Suppressor macrophage (primary cell): ENCODE measurements at regions not wholly inside any gene's neighbourhood (a gene's known extent, or its start where the extent isn't known, plus 50 kb on each side); places are given as distances from the start of the nearest gene placed in this dataset.

Experiments
- DNase-seq, 4 experiments: peaks; one replicate each; pipeline ENCODE4 v3.0.0-alpha.2; 2020 to 2022

- DNase-seq, result no peak
These were observed 400.5 kb downstream of the RAPGEF2 start for GRCh38 chr4:159503236-159504008.

- DNase-seq, result no peak
These were observed 401.8 kb downstream of the RAPGEF2 start for GRCh38 chr4:159504684-159505083.

- no peak for DNase-seq
These were observed 402.5 kb downstream of the RAPGEF2 start for GRCh38 chr4:159505266-159505975.

GRCh38 chr4:159506801-159507517 lies 404.1 kb downstream of the RAPGEF2 start:
- no peak for DNase-seq

- no peak for DNase-seq
These were observed 406.1 kb downstream of the RAPGEF2 start for GRCh38 chr4:159508917-159509500.

- DNase-seq, result no peak
These were observed 409.5 kb downstream of the RAPGEF2 start for GRCh38 chr4:159512348-159512747.

- no peak for DNase-seq
These were observed 412.6 kb downstream of the RAPGEF2 start for GRCh38 chr4:159515314-159516025.

- DNase-seq, result no peak
These were observed 413.8 kb downstream of the RAPGEF2 start for GRCh38 chr4:159516556-159517140.

GRCh38 chr4:159520074-159520473 lies 417.2 kb downstream of the RAPGEF2 start:
- DNase-seq, result no peak

- no peak for DNase-seq
These were observed 423.3 kb downstream of the RAPGEF2 start for GRCh38 chr4:159526172-159526571.

GRCh38 chr4:159534655-159535054 lies 431.8 kb downstream of the RAPGEF2 start:
- DNase-seq, result no peak

GRCh38 chr4:159538556-159538955 lies 435.7 kb downstream of the RAPGEF2 start:
- no peak for DNase-seq

GRCh38 chr4:159540038-159540437 lies 437.2 kb downstream of the RAPGEF2 start:
- no peak for DNase-seq

GRCh38 chr4:159540501-159540900 lies 437.6 kb downstream of the RAPGEF2 start:
- no peak for DNase-seq

GRCh38 chr4:159541143-159541542 lies 438.3 kb downstream of the RAPGEF2 start:
- DNase-seq, result no peak

GRCh38 chr4:159542296-159542695 lies 439.4 kb downstream of the RAPGEF2 start:
- no peak for DNase-seq

GRCh38 chr4:159543831-159544230 lies 441.0 kb downstream of the RAPGEF2 start:
- DNase-seq, result no peak

GRCh38 chr4:159545556-159545955 lies 442.7 kb downstream of the RAPGEF2 start:
- DNase-seq, result no peak

GRCh38 chr4:159547645-159548308 lies 444.9 kb downstream of the RAPGEF2 start:
- no peak for DNase-seq

- DNase-seq, result no peak
These were observed 446.2 kb downstream of the RAPGEF2 start for GRCh38 chr4:159549098-159549518.

- DNase-seq, result no peak
These were observed 448.4 kb downstream of the RAPGEF2 start for GRCh38 chr4:159551281-159551680.
